ENCODE measurements at regions not wholly inside any gene's neighbourhood (a gene's known extent, or its start where the extent isn't known, plus 50 kb on each side); places are given as distances from the start of the nearest gene placed in this dataset.
"Not testable (repeated sequence)": the region's sequence is repeated elsewhere in the genome, so short reads cannot be mapped to it uniquely, and the experiment has no call there.

DNA sequence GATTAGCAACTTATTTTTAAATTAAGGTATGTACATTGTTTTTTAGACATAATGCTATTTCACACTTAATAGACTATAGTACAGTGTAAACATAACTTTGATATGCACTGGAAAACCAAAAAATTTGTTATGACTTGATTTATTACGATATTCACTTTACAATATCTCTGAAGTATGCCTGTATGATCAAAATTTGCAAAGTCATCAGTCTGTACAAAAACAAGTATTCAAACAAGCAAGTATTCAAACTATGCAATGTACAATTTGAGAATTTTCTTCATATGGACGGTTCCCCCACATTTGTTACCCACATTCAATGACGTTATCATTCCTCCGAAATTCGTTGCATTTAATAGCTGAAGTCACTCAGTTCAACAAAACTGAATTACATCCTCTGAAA lies 147.9 kb downstream of the AVL9 start:
- no peak for DNase-seq

DNA sequence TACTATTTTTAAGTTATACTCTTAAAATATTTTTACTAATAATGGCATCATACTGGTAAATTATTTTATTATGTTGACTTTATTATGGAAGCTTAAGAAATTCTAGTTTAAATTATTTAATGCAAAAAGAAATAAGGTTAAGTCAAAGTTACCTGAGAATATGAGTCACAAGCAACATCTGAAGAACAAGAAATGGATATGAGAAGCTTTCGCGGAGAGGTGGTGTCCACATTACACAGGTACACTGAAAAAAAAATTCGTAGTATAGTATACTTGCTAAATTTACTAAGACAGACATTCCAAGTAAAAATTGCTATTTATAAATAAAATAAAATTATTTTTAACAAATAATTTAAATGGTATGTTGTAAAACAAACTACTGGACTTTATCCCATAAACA lies 143.8 kb downstream of the AVL9 start:
- DNase-seq = no peak

DNA sequence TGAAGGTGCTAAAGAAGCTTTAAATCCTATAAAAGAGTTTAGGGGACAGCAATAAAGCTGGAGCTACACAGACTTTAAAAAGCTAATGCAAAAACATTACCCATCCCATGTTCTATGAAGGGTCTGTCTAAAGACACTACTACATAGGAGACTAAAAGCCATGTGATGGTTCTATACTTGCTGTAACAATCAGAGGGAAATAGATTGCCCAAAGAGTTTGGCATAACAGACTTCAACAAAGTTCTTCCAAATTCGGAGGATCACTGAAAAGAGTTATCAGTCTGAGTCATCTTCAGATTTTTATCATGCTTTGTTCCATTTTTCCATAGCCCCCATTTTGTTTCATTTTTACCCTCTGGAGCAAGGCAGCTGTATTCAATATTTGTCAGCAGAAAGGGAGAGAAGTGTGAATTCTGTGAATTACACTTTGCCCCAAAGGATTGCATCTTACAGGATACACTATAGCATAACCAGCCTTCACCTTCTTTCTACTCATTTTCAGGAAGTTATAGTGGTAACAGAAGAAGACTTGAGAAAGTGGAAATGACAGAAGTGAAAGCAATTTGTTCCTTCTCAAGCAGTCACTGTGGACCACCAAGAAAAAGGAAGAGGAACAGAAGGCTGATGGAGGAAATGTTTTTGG lies 143.3 kb downstream of the AVL9 start:
- DNase-seq = not testable (repeated sequence)

Data from NCI-H1694 treated with DMSO at 0.1 percent for 48 hours (cell line).